ENCODE measurements at regions not wholly inside any gene's neighbourhood (a gene's known extent, or its start where the extent isn't known, plus 50 kb on each side); places are given as distances from the start of the nearest gene placed in this dataset.
"Not testable (repeated sequence)": the region's sequence is repeated elsewhere in the genome, so short reads cannot be mapped to it uniquely, and the experiment has no call there.

GRCh38 chr18:46241393-46241792 lies 137.2 kb downstream of the HAUS1 start:
- not testable (repeated sequence) for H3K4me3 Mint-ChIP-seq; H3K27me3 Mint-ChIP-seq (ENCODE audit: low read depth in 3 of 3); H3K27ac Mint-ChIP-seq; H3K9me3 Mint-ChIP-seq; H3K36me3 Mint-ChIP-seq; DNase-seq
- peaks cover 6 to 41% of the 10 kb centered on the region in 2 donors for H3K4me1 Mint-ChIP-seq

DNA sequence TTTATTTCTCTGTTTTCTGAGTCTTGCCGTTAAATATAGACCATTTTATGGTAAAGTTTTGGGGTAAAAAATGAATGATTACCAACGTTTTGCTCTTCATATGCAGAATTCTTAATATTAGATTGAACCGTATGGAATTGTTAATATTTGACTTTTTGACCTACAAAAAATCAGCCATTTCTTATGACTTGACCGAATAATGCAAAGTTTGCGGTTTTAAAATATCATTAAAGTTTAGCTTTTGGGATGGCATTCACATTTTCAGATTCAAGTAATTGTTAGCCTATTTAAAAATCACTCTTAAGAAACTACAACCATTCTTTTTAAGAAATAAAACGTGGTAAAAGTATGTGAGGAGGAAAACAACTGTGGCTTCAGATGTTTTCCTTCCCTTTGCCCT lies 138.0 kb downstream of the HAUS1 start:
- no peak for DNase-seq
- Mint-ChIP-seq H3K27me3 (ENCODE audit: low read depth in 3 of 3) (peaks cover 0 to 2% (median 0%) of the 10 kb centered on the region in 3 donors), H3K27ac (no peak overlapping the region), H3K9me3 (no peaks in the 10 kb centered on the region), H3K4me3 (no peak overlapping the region), H3K36me3 (peaks cover 0 to 3% (median 0%) of the 10 kb centered on the region in 3 donors), H3K4me1 (peaks cover 6 to 34% of the 10 kb centered on the region in 2 donors)

DNA sequence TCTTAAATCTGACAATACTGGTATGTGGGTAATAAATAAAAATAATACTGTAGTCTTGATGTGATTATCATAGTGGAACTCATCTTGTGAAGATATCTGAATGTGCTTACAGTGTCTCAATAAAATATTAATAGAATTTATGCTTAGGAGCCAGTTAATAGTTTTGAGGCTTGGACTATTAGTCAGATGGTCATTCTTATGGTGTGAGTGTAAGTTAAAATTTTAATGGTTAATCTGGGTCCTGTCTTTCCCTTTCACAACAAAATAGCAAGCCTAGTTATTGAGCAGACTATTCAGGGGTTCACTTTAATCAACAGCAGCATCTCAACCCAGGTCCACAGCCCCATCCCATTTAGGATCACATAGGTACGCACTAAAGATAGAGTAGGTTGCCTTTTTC lies 138.9 kb downstream of the HAUS1 start:
- H3K27me3 Mint-ChIP-seq (ENCODE audit: low read depth in 3 of 3): peaks cover 0 to 2% (median 0%) of the 10 kb centered on the region in 3 donors
- H3K36me3 Mint-ChIP-seq: peaks cover 0 to 3% (median 0%) of the 10 kb centered on the region in 3 donors
- H3K4me3 Mint-ChIP-seq: no peak overlapping the region
- peaks cover 8 to 36% of the 10 kb centered on the region in 2 donors for H3K4me1 Mint-ChIP-seq
- no peaks in the 10 kb centered on the region for H3K9me3 Mint-ChIP-seq
- no peak overlapping the region for H3K27ac Mint-ChIP-seq
- DNase-seq: no peak

DNA sequence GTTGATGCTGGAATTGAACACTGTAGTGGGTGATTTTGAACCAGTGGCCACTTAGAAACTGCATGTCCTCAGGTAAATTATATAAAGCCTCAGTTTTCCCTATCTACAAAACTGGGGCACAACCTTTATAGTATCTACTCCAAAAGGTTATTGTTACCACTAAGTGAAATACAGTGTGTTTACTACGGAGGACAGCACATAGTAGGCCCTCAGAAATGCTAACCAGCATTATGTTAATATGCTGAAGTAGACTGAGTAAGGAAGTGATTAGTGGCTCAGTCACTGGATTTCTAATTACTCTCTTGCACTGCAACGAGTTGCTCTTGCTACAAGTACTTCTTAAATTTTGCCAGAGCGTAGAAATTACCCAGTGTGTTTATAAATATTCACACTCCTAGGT lies 139.5 kb downstream of the HAUS1 start:
- H3K36me3 Mint-ChIP-seq: peaks cover 0 to 4% (median 0%) of the 10 kb centered on the region in 3 donors
- H3K27me3 Mint-ChIP-seq (ENCODE audit: low read depth in 3 of 3): peaks cover 0 to 2% (median 0%) of the 10 kb centered on the region in 3 donors
- H3K4me1 Mint-ChIP-seq: peaks cover 10 to 38% of the 10 kb centered on the region in 2 donors
- DNase-seq: no peak
- no peaks in the 10 kb centered on the region for H3K9me3 Mint-ChIP-seq
- no peak overlapping the region for H3K4me3 Mint-ChIP-seq
- H3K27ac Mint-ChIP-seq: no peak overlapping the region

GRCh38 chr18:46246101-46246500 lies 141.9 kb downstream of the HAUS1 start:
- Mint-ChIP-seq H3K27me3 (ENCODE audit: low read depth in 3 of 3) (peaks cover 5 to 9% (median 7%) of the 10 kb centered on the region in 3 donors), H3K36me3 (peaks cover 0 to 4% (median 0%) of the 10 kb centered on the region in 3 donors), H3K27ac (peak overlapping the region in 3 of 6 donors; percentile 13 to 24 (median 18)), H3K9me3 (no peaks in the 10 kb centered on the region), H3K4me3 (no peak overlapping the region), H3K4me1 (peaks cover 25 to 46% of the 10 kb centered on the region in 2 donors)
- no peak for DNase-seq

GRCh38 chr18:46247942-46248341 lies 143.8 kb downstream of the HAUS1 start:
- Mint-ChIP-seq H3K4me3 (peak overlapping the region in 2 of 5 donors; percentile 14 to 27), H3K27me3 (ENCODE audit: low read depth in 3 of 3) (peaks cover 5 to 9% (median 7%) of the 10 kb centered on the region in 3 donors), H3K36me3 (peaks cover 0 to 4% (median 0%) of the 10 kb centered on the region in 3 donors), H3K4me1 (peaks cover 26 to 51% of the 10 kb centered on the region in 2 donors), H3K9me3 (no peaks in the 10 kb centered on the region), H3K27ac (peak overlapping the region; percentile 37 to 98 (median 83))
- no peak for DNase-seq

- Mint-ChIP-seq H3K36me3 (peaks cover 0 to 7% (median 4%) of the 10 kb centered on the region in 3 donors), H3K27me3 (ENCODE audit: low read depth in 3 of 3) (peaks cover 5 to 9% (median 7%) of the 10 kb centered on the region in 3 donors)
Measured at GRCh38 chr18:46250084-46250811, 146.1 kb downstream of the HAUS1 start.

DNA sequence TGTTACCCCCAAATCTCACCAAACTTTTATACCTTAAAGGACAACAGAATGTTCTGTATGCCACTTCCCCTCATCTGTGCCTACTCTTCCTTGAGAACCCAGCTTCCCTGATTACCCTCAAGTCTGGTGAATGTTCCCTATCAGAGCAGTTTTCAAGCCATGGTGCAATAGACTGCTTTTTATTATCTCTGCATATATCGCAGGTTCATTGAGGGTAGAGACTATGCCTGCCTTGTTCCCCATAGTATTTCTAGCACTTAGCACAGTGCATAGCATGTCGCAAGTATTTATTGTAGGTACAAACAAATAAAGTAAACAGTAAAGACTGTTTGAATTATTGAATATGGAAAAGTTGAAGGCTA lies 146.6 kb downstream of the HAUS1 start:
- Mint-ChIP-seq H3K9me3 (no peaks in the 10 kb centered on the region), H3K4me3 (peak overlapping the region; percentile 79 to 93 (median 90)), H3K27ac (peak overlapping the region; percentile 97 to 99 (median 98)), H3K4me1 (peaks cover 26 to 43% of the 10 kb centered on the region in 2 donors), H3K36me3 (peaks cover 2 to 10% (median 6%) of the 10 kb centered on the region in 3 donors), H3K27me3 (ENCODE audit: low read depth in 3 of 3) (peaks cover 5 to 9% (median 7%) of the 10 kb centered on the region in 3 donors)
- DNase-seq: no peak

More at GRCh38 chr18:46250084-46250811, 146.1 kb downstream of the HAUS1 start:
- peak overlapping the region; percentile 97 to 99 (median 98) for H3K27ac Mint-ChIP-seq
- H3K4me1 Mint-ChIP-seq: peaks cover 26 to 44% of the 10 kb centered on the region in 2 donors
- H3K9me3 Mint-ChIP-seq: no peaks in the 10 kb centered on the region
- H3K4me3 Mint-ChIP-seq: peak overlapping the region; percentile 79 to 93 (median 90)
- peak; percentile 79 to 85 (median 82) for DNase-seq

DNA sequence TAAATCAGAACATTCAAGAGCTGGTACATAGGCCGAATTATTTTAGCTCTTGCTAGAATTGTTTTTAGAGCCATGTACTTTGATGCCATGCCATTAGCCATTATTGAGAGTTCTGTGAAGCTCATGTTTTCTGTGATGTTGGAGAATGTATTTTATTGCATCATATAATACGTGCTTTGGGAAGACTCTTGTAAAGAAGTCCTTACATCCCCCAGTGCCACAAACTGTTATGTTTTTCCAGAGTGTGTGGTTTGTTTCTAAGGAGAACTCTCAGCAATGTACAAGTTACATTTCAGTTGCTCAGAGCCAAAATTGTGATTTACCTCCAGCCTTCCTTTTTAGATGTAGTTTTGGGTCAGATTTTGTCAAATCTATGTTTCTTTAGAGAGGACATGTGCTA lies 148.6 kb downstream of the HAUS1 start:
- no peak for DNase-seq
- no peaks in the 10 kb centered on the region for H3K9me3 Mint-ChIP-seq
- H3K4me3 Mint-ChIP-seq: no peak overlapping the region
- H3K27me3 Mint-ChIP-seq (ENCODE audit: low read depth in 3 of 3): peaks cover 5 to 11% (median 7%) of the 10 kb centered on the region in 3 donors
- peaks cover 5 to 20% (median 14%) of the 10 kb centered on the region in 3 donors for H3K36me3 Mint-ChIP-seq
- peaks cover 26 to 49% of the 10 kb centered on the region in 2 donors for H3K4me1 Mint-ChIP-seq
- H3K27ac Mint-ChIP-seq: peak overlapping the region in 5 of 6 donors; percentile 19 to 67 (median 59)

DNA sequence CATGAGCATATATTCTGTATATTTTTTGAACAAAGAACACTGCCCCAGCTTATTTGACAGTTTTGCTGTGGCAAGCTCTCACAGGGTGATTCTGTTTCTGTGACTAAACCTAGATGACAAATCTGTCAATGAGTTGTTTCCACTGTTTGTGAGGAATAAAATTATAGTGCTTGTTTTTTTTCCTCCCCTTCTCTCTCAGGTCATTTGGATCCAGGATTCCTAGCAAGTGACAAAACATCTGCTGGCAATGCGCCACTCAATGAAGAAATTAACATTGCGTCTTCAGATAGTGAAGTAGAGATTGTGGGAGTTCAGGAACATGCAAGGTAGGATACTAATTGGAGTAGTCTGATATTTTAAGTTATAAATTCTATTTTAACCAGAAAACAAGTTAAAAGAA lies 149.3 kb downstream of the HAUS1 start:
- Mint-ChIP-seq H3K4me1 (peaks cover 23 to 45% of the 10 kb centered on the region in 2 donors), H3K36me3 (peaks cover 5 to 20% (median 14%) of the 10 kb centered on the region in 3 donors), H3K4me3 (no peak overlapping the region), H3K27ac (peak overlapping the region in 5 of 6 donors; percentile 54 to 82 (median 66)), H3K9me3 (no peaks in the 10 kb centered on the region), H3K27me3 (ENCODE audit: low read depth in 3 of 3) (peaks cover 5 to 11% (median 7%) of the 10 kb centered on the region in 3 donors)
- DNase-seq: no peak

- H3K9me3 Mint-ChIP-seq: no peaks in the 10 kb centered on the region
- H3K4me1 Mint-ChIP-seq: peaks cover 7 to 38% of the 10 kb centered on the region in 2 donors
- DNase-seq: no peak
- peaks cover 5 to 20% (median 10%) of the 10 kb centered on the region in 3 donors for H3K36me3 Mint-ChIP-seq
- H3K27me3 Mint-ChIP-seq (ENCODE audit: low read depth in 3 of 3): peaks cover 0 to 2% (median 2%) of the 10 kb centered on the region in 3 donors
- no peak overlapping the region for H3K4me3 Mint-ChIP-seq
- H3K27ac Mint-ChIP-seq: peak overlapping the region in 4 of 6 donors; percentile 25 to 49 (median 35)
Measured at GRCh38 chr18:46256078-46256477, 151.9 kb downstream of the HAUS1 start.

GRCh38 chr18:46257366-46257765 lies 153.2 kb downstream of the HAUS1 start:
- Mint-ChIP-seq H3K4me1 (peaks cover 14 to 46% of the 10 kb centered on the region in 2 donors), H3K27me3 (ENCODE audit: low read depth in 3 of 3) (peaks cover 0 to 2% (median 2%) of the 10 kb centered on the region in 3 donors), H3K36me3 (peaks cover 5 to 20% (median 10%) of the 10 kb centered on the region in 3 donors), H3K27ac (peak overlapping the region in 2 of 6 donors; percentile 43 to 45), H3K9me3 (no peaks in the 10 kb centered on the region), H3K4me3 (no peak overlapping the region)
- no peak for DNase-seq

- no peak overlapping the region for H3K4me3 Mint-ChIP-seq
- peaks cover 0 to 2% (median 2%) of the 10 kb centered on the region in 3 donors for H3K27me3 Mint-ChIP-seq (ENCODE audit: low read depth in 3 of 3)
- H3K36me3 Mint-ChIP-seq: peaks cover 10 to 29% (median 24%) of the 10 kb centered on the region in 3 donors
- H3K27ac Mint-ChIP-seq: peak overlapping the region in 2 of 6 donors; percentile 2 to 59
- peaks cover 22 to 68% of the 10 kb centered on the region in 2 donors for H3K4me1 Mint-ChIP-seq
- H3K9me3 Mint-ChIP-seq: no peaks in the 10 kb centered on the region
- DNase-seq: no peak
Measured at GRCh38 chr18:46260016-46260878, 156.1 kb downstream of the HAUS1 start.

GRCh38 chr18:46260879-46261143 lies 156.6 kb downstream of the HAUS1 start:
- H3K27me3 Mint-ChIP-seq (ENCODE audit: low read depth in 3 of 3): peaks cover 0 to 2% (median 2%) of the 10 kb centered on the region in 3 donors
- H3K9me3 Mint-ChIP-seq: no peaks in the 10 kb centered on the region
- no peak overlapping the region for H3K4me3 Mint-ChIP-seq
- peak overlapping the region in 1 of 6 donors; percentile 2 for H3K27ac Mint-ChIP-seq
- H3K4me1 Mint-ChIP-seq: peaks cover 22 to 71% of the 10 kb centered on the region in 2 donors
- no peak for DNase-seq
- peaks cover 8 to 29% (median 23%) of the 10 kb centered on the region in 3 donors for H3K36me3 Mint-ChIP-seq
